IMR-90 (cell line): ENCODE measurements at regions not wholly inside any gene's neighbourhood (a gene's known extent, or its start where the extent isn't known, plus 50 kb on each side); places are given as distances from the start of the nearest gene placed in this dataset.

ENCODE experiments used
- ATAC-seq: fragments of 200-7000 bp; cut with Tn5 transposase; 2 replicates; pipeline ENCODE4 v1.9.1; 2020; ENCODE audit warnings: low read depth, mild to moderate bottlenecking, moderate library complexity
- BruUV-seq: library from RNA; stranded (reverse); fragments of 400-500 nt; replicated peaks from 2 replicates; lab custom pipeline; 2021; lab: Mats Ljungman, UMichigan
- CTCF ChIA-PET: fragments of 300-600 bp; formaldehyde crosslinking; extraction: SDS; loops from one replicate; lab custom pipeline; 2021; ENCODE audit warnings: antibody characterized with exemption; lab: Yijun Ruan, JAX
- POLR2A ChIA-PET: fragments of 300-600 bp; sonication (Branson Sonifier 250); formaldehyde crosslinking; loops from one replicate; lab custom pipeline; 2022; ENCODE audit warnings: antibody characterized with exemption; ENCODE audit not compliant: unreplicated experiment; lab: Charles Lee
- DNase-seq: peaks from one replicate; pipeline ENCODE4 v3.0.0; 2013
- H2AFZ ChIP-seq: replicated peaks from 2 replicates; pipeline ENCODE3; 2013; ENCODE audit warnings: low read length, mild to moderate bottlenecking; ENCODE audit not compliant: poor library complexity
- H2AK5ac ChIP-seq: 2 replicates; pipeline ENCODE4 v1.6.1; 2013; ENCODE audit warnings: low read depth, low read length, inconsistent platforms
- H2AK9ac ChIP-seq: replicated peaks from 2 replicates; pipeline ENCODE3; 2013; ENCODE audit warnings: mild to moderate bottlenecking, low read depth, low read length, moderate library complexity; ENCODE audit not compliant: poor library complexity
- H2BK120ac ChIP-seq: 2 replicates; pipeline ENCODE4 v1.6.1; 2013; ENCODE audit warnings: low read depth, low read length, inconsistent platforms
- H2BK15ac ChIP-seq: 3 replicates; pipeline ENCODE4 v1.6.1; 2013; ENCODE audit warnings: low read depth, low read length, inconsistent platforms
- H2BK20ac ChIP-seq: 2 replicates; pipeline ENCODE4 v1.6.1; 2013; ENCODE audit warnings: low read depth, mild to moderate bottlenecking, inconsistent platforms, low read length, moderate library complexity
- H2BK5ac ChIP-seq: 2 replicates; pipeline ENCODE4 v1.6.1; 2013; ENCODE audit warnings: mild to moderate bottlenecking, low read depth, low read length, inconsistent platforms; ENCODE audit not compliant: poor library complexity, severe bottlenecking
- H3K14ac ChIP-seq: replicated peaks from 2 replicates; pipeline ENCODE4 v1.6.1; 2013; ENCODE audit warnings: low read depth, low read length, inconsistent platforms
- H3K18ac ChIP-seq: 2 replicates; pipeline ENCODE4 v1.6.1; 2013; ENCODE audit warnings: low read depth, low read length, control low read depth
- H3K23ac ChIP-seq: 2 replicates; pipeline ENCODE4 v1.6.1; 2013; ENCODE audit warnings: low read depth, low read length, inconsistent platforms
- H3K27ac ChIP-seq: 2 replicates; pipeline ENCODE4 v1.5.1; 2013; ENCODE audit warnings: mild to moderate bottlenecking, control low read depth, low read length; ENCODE audit not compliant: insufficient read depth
- H3K27me3 ChIP-seq: 2 replicates; pipeline ENCODE4 v1.6.1; 2013; ENCODE audit warnings: low read length; ENCODE audit not compliant: control insufficient read depth, insufficient read depth
- H3K36me3 ChIP-seq: 2 replicates; pipeline ENCODE4 v1.6.1; 2013; ENCODE audit warnings: low read length, mixed read lengths; ENCODE audit not compliant: control insufficient read depth, insufficient read depth
- H3K4ac ChIP-seq: 2 replicates; pipeline ENCODE4 v1.6.1; 2013; ENCODE audit warnings: low read depth, low read length, inconsistent platforms
- H3K4me1 ChIP-seq: 2 replicates; pipeline ENCODE4 v1.6.1; 2013; ENCODE audit warnings: low read length, mixed read lengths; ENCODE audit not compliant: control insufficient read depth, insufficient read depth
- H3K4me2 ChIP-seq: 2 replicates; pipeline ENCODE4 v1.6.1; 2013; ENCODE audit warnings: low read depth, mild to moderate bottlenecking, control low read depth, low read length, moderate library complexity
- H3K4me3 ChIP-seq: 2 replicates; pipeline ENCODE4 v1.5.1; 2013; ENCODE audit warnings: low read depth, mild to moderate bottlenecking, control low read depth, low read length, moderate library complexity; ENCODE audit not compliant: insufficient read depth
- H3K56ac ChIP-seq: 2 replicates; pipeline ENCODE4 v1.6.1; 2013; ENCODE audit warnings: low read length, inconsistent platforms; ENCODE audit not compliant: insufficient read depth; ENCODE audit errors: extremely low read depth
- H3K79me1 ChIP-seq, 2 experiments: 2 replicates each; pipeline ENCODE4 v1.6.1; 2013; ENCODE audit warnings: low read length in 2 of 2, inconsistent platforms in 1 of 2, low read depth in 1 of 2
- H3K9ac ChIP-seq: 2 replicates; pipeline ENCODE4 v1.6.1; 2013; ENCODE audit warnings: low read depth, low read length, control low read depth
- H3K9me1 ChIP-seq: 2 replicates; pipeline ENCODE4 v1.6.1; 2013; ENCODE audit warnings: low read length, inconsistent platforms; ENCODE audit not compliant: insufficient read depth
- H3K9me3 ChIP-seq: 2 replicates; pipeline ENCODE4 v1.6.1; 2013; ENCODE audit warnings: low read length; ENCODE audit not compliant: control insufficient read depth, insufficient read depth
- H4K20me1 ChIP-seq: 2 replicates; pipeline ENCODE4 v1.6.1; 2013; ENCODE audit warnings: low read length, inconsistent platforms; ENCODE audit not compliant: insufficient read depth
- H4K5ac ChIP-seq: 2 replicates; pipeline ENCODE4 v1.6.1; 2013; ENCODE audit warnings: mild to moderate bottlenecking, low read depth, low read length, control low read depth
- H4K8ac ChIP-seq, 2 experiments: 2 replicates each; pipeline ENCODE4 v1.6.1; 2013; ENCODE audit warnings: low read depth in 2 of 2, low read length in 2 of 2, control low read depth in 1 of 2, inconsistent platforms in 1 of 2
- H4K91ac ChIP-seq: 2 replicates; pipeline ENCODE4 v1.6.1; 2013; ENCODE audit warnings: low read depth, low read length, inconsistent platforms; ENCODE audit not compliant: insufficient read depth
- BHLHE40 ChIP-seq: fragments of 150-350 bp; IDR thresholded peaks from 2 replicates; pipeline ENCODE4 v1.6.1; 2016; ENCODE audit warnings: mild to moderate bottlenecking, low read depth, low read length
- CEBPB ChIP-seq: IDR thresholded peaks from 2 replicates; pipeline ENCODE4 v1.6.1; 2012; ENCODE audit warnings: low read depth, low read length, improper control_type of control experiment
- CHD1 ChIP-seq: IDR thresholded peaks from 2 replicates; pipeline ENCODE4 v1.6.1; 2012; ENCODE audit warnings: low read depth, low read length, improper control_type of control experiment
- CTCF ChIP-seq: conservative IDR thresholded peaks from 2 replicates; pipeline ENCODE4 v1.5.1; 2012; ENCODE audit warnings: mild to moderate bottlenecking, low read depth, low read length, improper control_type of control experiment
- ELK1 ChIP-seq: fragments of 150-350 bp; IDR thresholded peaks from 2 replicates; pipeline ENCODE4 v1.6.1; 2016; ENCODE audit warnings: low read depth, mild to moderate bottlenecking, low read length, moderate library complexity, borderline replicate concordance
- FOS ChIP-seq: fragments of 150-350 bp; IDR thresholded peaks from 2 replicates; pipeline ENCODE4 v1.6.1; 2016; ENCODE audit warnings: low read depth, low read length
- MAFK ChIP-seq: IDR thresholded peaks from 2 replicates; pipeline ENCODE4 v1.6.1; 2012; ENCODE audit warnings: low read depth, low read length, improper control_type of control experiment
- MAZ ChIP-seq: IDR thresholded peaks from 2 replicates; pipeline ENCODE4 v1.6.1; 2012; ENCODE audit warnings: low read depth, mild to moderate bottlenecking, low read length, improper control_type of control experiment, moderate library complexity, borderline replicate concordance
- MXI1 ChIP-seq: IDR thresholded peaks from 2 replicates; pipeline ENCODE4 v1.6.1; 2012; ENCODE audit warnings: low read depth, mild to moderate bottlenecking, low read length, moderate library complexity, borderline replicate concordance
- NFE2L2 ChIP-seq: fragments of 150-350 bp; IDR thresholded peaks from 2 replicates; pipeline ENCODE4 v1.6.1; 2016; ENCODE audit warnings: low read depth, mild to moderate bottlenecking, low read length
- RCOR1 ChIP-seq: IDR thresholded peaks from 2 replicates; pipeline ENCODE4 v1.6.1; 2012; ENCODE audit warnings: mild to moderate bottlenecking, low read length, improper control_type of control experiment; ENCODE audit not compliant: insufficient replicate concordance
- RFX5 ChIP-seq: IDR thresholded peaks from 2 replicates; pipeline ENCODE4 v1.8.0; 2012; ENCODE audit warnings: low read depth, mild to moderate bottlenecking, low read length, moderate library complexity
- SMC3 ChIP-seq: fragments of 150-350 bp; IDR thresholded peaks from 2 replicates; pipeline ENCODE4 v1.6.1; 2016; ENCODE audit warnings: low read depth, mild to moderate bottlenecking, antibody characterized with exemption, low read length, moderate library complexity
- USF2 ChIP-seq: fragments of 150-350 bp; IDR thresholded peaks from 2 replicates; pipeline ENCODE4 v1.6.1; 2017; ENCODE audit warnings: mild to moderate bottlenecking, antibody characterized with exemption, low read length, low read depth
- WGBS, 2 experiments: methylation state at CpG; one replicate each; pipeline versions ENCODE4 v1.1.5 to v1.1.7; 2013; ENCODE audit warnings: missing lambda C conversion rate in 2 of 2; ENCODE audit not compliant: insufficient read length in 1 of 2; ENCODE audit errors: extremely low coverage in 2 of 2; 5-methylcytosine and 5-hydroxymethylcytosine counted together
- dilution Hi-C: fragments of 300-500 bp; cut with HindIII; formaldehyde crosslinking; loops from one replicate; pipeline ENCODE4 v1.14.3; 2018; ENCODE audit warnings: low sequenced_read_pairs; ENCODE audit not compliant: unreplicated experiment
- in situ Hi-C: fragments of 300-500 bp; cut with MboI; formaldehyde crosslinking; loops from 3 replicates; pipeline ENCODE4 v1.14.3; 2019; ENCODE audit warnings: low sequenced_read_pairs, inconsistent platforms, mixed read lengths
- intact Hi-C: fragments of 100-400 bp; cut with micrococcal nuclease; formaldehyde crosslinking; loops from 2 replicates; pipeline ENCODE4 v1.10.0; 2022

DNA sequence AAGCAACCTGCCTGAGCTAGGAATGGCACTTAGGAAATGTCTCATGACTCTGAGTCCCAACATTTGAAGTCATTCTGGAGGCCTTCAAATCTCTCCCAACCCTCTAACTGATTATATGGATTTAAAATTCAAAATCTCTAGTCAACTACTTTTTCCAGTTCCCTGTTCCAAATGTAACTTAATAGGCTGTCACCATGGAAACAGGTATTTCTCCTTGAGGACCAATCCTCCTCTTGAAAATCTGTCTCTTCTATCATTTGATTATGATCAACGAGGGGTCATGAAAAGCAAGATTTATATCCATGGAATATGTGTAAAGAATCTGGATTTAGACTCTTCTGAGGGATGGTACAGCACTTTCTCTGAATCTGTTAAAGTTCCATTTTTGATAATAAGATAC is 127.3 kb upstream of the DTNBP1 start:
- dilution Hi-C loops = no loop called here
- Histone ChIP-seq H3K4me3 (no peak overlapping the region), H3K14ac (no peak overlapping the region), H3K79me1 (no peaks in the 10 kb centered on the region), H2BK20ac (no peak overlapping the region), H3K27ac (no peak overlapping the region), H3K4me2 (no peak overlapping the region), H3K36me3 (no peaks in the 10 kb centered on the region), H2AFZ (no peak overlapping the region), H3K4me1 (no peaks in the 10 kb centered on the region), H3K56ac (no peak overlapping the region), H3K23ac (no peak overlapping the region), H3K4ac (no peak overlapping the region), H4K8ac (no peak overlapping the region), H3K27me3 (peaks cover 21% of the 10 kb centered on the region), H2AK5ac (no peak overlapping the region), H3K18ac (no peak overlapping the region), H4K20me1 (no peaks in the 10 kb centered on the region), H2BK120ac (no peak overlapping the region), H3K9me1 (no peaks in the 10 kb centered on the region), H2BK5ac (no peak overlapping the region), H2BK15ac (no peak overlapping the region), H4K91ac (no peak overlapping the region), H2AK9ac (no peak overlapping the region), H4K5ac (no peak overlapping the region), H3K9me3 (no peaks in the 10 kb centered on the region), H3K9ac (no peak overlapping the region)
- in situ Hi-C loops = no loop called here
- ATAC-seq = no peak
- no peak for TF ChIP-seq CTCF
- no peak for TF ChIP-seq MAFK
- no peak for TF ChIP-seq CEBPB
- TF ChIP-seq NFE2L2 = no peak
- TF ChIP-seq MAZ = no peak
- no peak for TF ChIP-seq CHD1
- no peak for TF ChIP-seq SMC3
- TF ChIP-seq FOS = no peak
- TF ChIP-seq USF2 = no peak
- TF ChIP-seq RFX5 = no peak
- TF ChIP-seq RCOR1 = no peak
- TF ChIP-seq ELK1 = no peak
- TF ChIP-seq MXI1 = no peak
- no peak for TF ChIP-seq BHLHE40
- no CpG with 5 or more reads among the region's 1 CpG for WGBS, 2 experiments
- BruUV-seq = no TSS peak
- ChIA-PET CTCF (no interaction called here), POLR2A (no interaction called here)
- DNase-seq = no peak
- intact Hi-C loops = no loop called here
